Liver (tissue), 8 donors: ENCODE measurements at regions not wholly inside any gene's neighbourhood (a gene's known extent, or its start where the extent isn't known, plus 50 kb on each side); places are given as distances from the start of the nearest gene placed in this dataset.

ENCODE experiments used
- DNase-seq: peaks from one replicate; pipeline ENCODE4 v3.0.0-alpha.2; 2017; ENCODE audit warnings: low spot score
- H3K27ac ChIP-seq, 2 donors: one replicate each; pipeline ENCODE4 v1.7.0; 2013; ENCODE audit warnings: inconsistent platforms in 2 of 2, low read length in 2 of 2, control low read depth in 1 of 2, low read depth in 1 of 2, mild to moderate bottlenecking in 1 of 2
- H3K27me3 ChIP-seq, 4 donors: one replicate each; pipeline versions ENCODE4 v1.6.1 to v1.7.0; 2013; ENCODE audit warnings: low read length in 3 of 4, inconsistent platforms in 1 of 4, mild to moderate bottlenecking in 1 of 4, moderate library complexity in 1 of 4; ENCODE audit not compliant: control insufficient read depth in 4 of 4, insufficient read depth in 4 of 4
- H3K36me3 ChIP-seq, 4 donors: one replicate each; pipeline versions ENCODE4 v1.6.1 to v1.7.0; 2013; ENCODE audit warnings: low read length in 3 of 4, mild to moderate bottlenecking in 3 of 4, low read depth in 1 of 4, moderate library complexity in 1 of 4; ENCODE audit not compliant: control insufficient read depth in 4 of 4, insufficient read depth in 3 of 4
- H3K4me1 ChIP-seq, 4 donors: one replicate each; pipeline versions ENCODE4 v1.6.1 to v1.7.0; 2013; ENCODE audit warnings: low read length in 3 of 4, mild to moderate bottlenecking in 3 of 4, moderate library complexity in 1 of 4; ENCODE audit not compliant: control insufficient read depth in 4 of 4, insufficient read depth in 4 of 4
- H3K4me3 ChIP-seq, 3 donors: one replicate each; pipeline versions ENCODE4 v1.6.1 to v1.7.0; 2013; ENCODE audit warnings: low read length in 3 of 3, control low read depth in 1 of 3, low read depth in 1 of 3, mild to moderate bottlenecking in 1 of 3
- H3K9ac ChIP-seq, 2 donors: one replicate each; pipeline ENCODE4 v1.7.0; 2013; ENCODE audit warnings: low read length in 2 of 2, mild to moderate bottlenecking in 2 of 2, moderate library complexity in 2 of 2, control low read depth in 1 of 2, low read depth in 1 of 2
- H3K9me3 ChIP-seq, 4 donors: one replicate each; pipeline versions ENCODE4 v1.6.1 to v1.7.0; 2013; ENCODE audit warnings: low read length in 3 of 4; ENCODE audit not compliant: control insufficient read depth in 4 of 4
- ATF3 ChIP-seq: IDR thresholded peaks from 2 replicates; pipeline ENCODE4 v1.6.1; 2016; ENCODE audit warnings: antibody characterized with exemption
- CTCF ChIP-seq: fragments of 150-350 bp; IDR thresholded peaks from 2 replicates; pipeline ENCODE4 v1.5.1; 2017; ENCODE audit warnings: improper control_type of control experiment, low read depth, low read length; ENCODE audit not compliant: missing input control
- EGR1 ChIP-seq, 2 donors: IDR thresholded peaks; 2 replicates each; pipeline ENCODE4 v1.6.1; 2016 to 2018; ENCODE audit warnings: antibody characterized with exemption in 2 of 2, low read depth in 2 of 2
- FOXA1 ChIP-seq: IDR thresholded peaks from 2 replicates; pipeline ENCODE4 v1.6.1; 2016; ENCODE audit warnings: antibody characterized with exemption
- FOXA2 ChIP-seq: IDR thresholded peaks from 2 replicates; pipeline ENCODE4 v1.6.1; 2016; ENCODE audit warnings: antibody characterized with exemption
- HNF4A ChIP-seq, 2 donors: conservative IDR thresholded peaks; 2 replicates each; pipeline ENCODE4 v1.6.1; 2016; ENCODE audit warnings: antibody characterized with exemption in 2 of 2, mild to moderate bottlenecking in 2 of 2
- HNF4G ChIP-seq: IDR thresholded peaks from 2 replicates; pipeline ENCODE4 v1.6.1; 2016; ENCODE audit warnings: antibody characterized with exemption
- JUND ChIP-seq, 2 donors: IDR thresholded peaks; 2 replicates each; pipeline ENCODE4 v1.6.1; 2016; ENCODE audit warnings: antibody characterized with exemption in 2 of 2
- NR2F2 ChIP-seq: IDR thresholded peaks from 2 replicates; pipeline ENCODE4 v1.6.1; 2016; ENCODE audit warnings: antibody characterized with exemption
- REST ChIP-seq: IDR thresholded peaks from 2 replicates; pipeline ENCODE4 v1.6.1; 2016; ENCODE audit warnings: antibody characterized with exemption, mild to moderate bottlenecking
- RXRA ChIP-seq, 2 donors: IDR thresholded peaks; 2 replicates each; pipeline ENCODE4 v1.6.1; 2017 to 2018; ENCODE audit warnings: antibody characterized with exemption in 2 of 2, mild to moderate bottlenecking in 1 of 2
- SP1 ChIP-seq: IDR thresholded peaks from 2 replicates; pipeline ENCODE4 v1.6.1; 2018; ENCODE audit warnings: antibody characterized with exemption, mild to moderate bottlenecking
- TAF1 ChIP-seq: conservative IDR thresholded peaks from 2 replicates; pipeline ENCODE4 v1.6.1; 2016; ENCODE audit warnings: antibody characterized with exemption, mild to moderate bottlenecking
- YY1 ChIP-seq: IDR thresholded peaks from 2 replicates; pipeline ENCODE4 v1.6.1; 2016; ENCODE audit warnings: antibody characterized with exemption, mild to moderate bottlenecking
- ZBTB33 ChIP-seq: IDR thresholded peaks from 2 replicates; pipeline ENCODE4 v1.6.1; 2016; ENCODE audit warnings: antibody characterized with exemption
- WGBS: extraction: QIAGEN DNeasy Blood & Tissue Kit; methylation state at CpG from one replicate; pipeline ENCODE4 v1.1.7; 2013; 5-methylcytosine and 5-hydroxymethylcytosine counted together
- donor health status: healthy.
- donor health status: healthy.
- donor health status: healthy.
- donor health status: healthy.
- donor health status: healthy.

- Histone ChIP-seq H3K27ac (no peak overlapping the region), H3K4me1 (no peaks in the 10 kb centered on the region), H3K9me3 (no peaks in the 10 kb centered on the region), H3K36me3 (no peaks in the 10 kb centered on the region), H3K4me3 (no peak overlapping the region), H3K27me3 (no peaks in the 10 kb centered on the region), H3K9ac (no peak overlapping the region)
- TF ChIP-seq JUND (IDR thresholded peaks at IDR 0.05) (no peak), ZBTB33 (no peak), YY1 (no peak), EGR1 (IDR thresholded peaks at IDR 0.05; ENCODE audit: low read depth in 2 of 2) (no peak), ATF3 (no peak), TAF1 (no peak), REST (no peak), HNF4A (conservative IDR thresholded peaks at IDR 0.05) (no peak), FOXA2 (no peak), SP1 (no peak), HNF4G (no peak), RXRA (IDR thresholded peaks at IDR 0.05) (no peak)
- 90% methylated on average over 18 of the region's 18 CpGs for WGBS
- DNase-seq, result no peak
Measured at GRCh38 chr3:20254268-20255117, 68.5 kb upstream of the SGO1 start.

GRCh38 chr3:20250786-20251185 is 64.8 kb upstream of the SGO1 start:
- Histone ChIP-seq H3K9me3 (peaks cover 0 to 4% (median 1%) of the 10 kb centered on the region in 4 donors), H3K4me3 (no peak overlapping the region), H3K27me3 (no peaks in the 10 kb centered on the region), H3K36me3 (no peaks in the 10 kb centered on the region), H3K27ac (no peak overlapping the region), H3K4me1 (no peaks in the 10 kb centered on the region), H3K9ac (no peak overlapping the region)
- no peak for DNase-seq
- WGBS, result 100% methylated on average over 1 of the region's 1 CpG
- TF ChIP-seq ATF3 (no peak), HNF4G (no peak), FOXA1 (no peak), TAF1 (no peak), HNF4A (conservative IDR thresholded peaks at IDR 0.05) (no peak), ZBTB33 (no peak), JUND (IDR thresholded peaks at IDR 0.05) (no peak), NR2F2 (no peak), CTCF (no peak), EGR1 (IDR thresholded peaks at IDR 0.05; ENCODE audit: low read depth in 2 of 2) (no peak)
